ENCODE measurements at regions not wholly inside any gene's neighbourhood (a gene's known extent, or its start where the extent isn't known, plus 50 kb on each side); places are given as distances from the start of the nearest gene placed in this dataset.

DNA sequence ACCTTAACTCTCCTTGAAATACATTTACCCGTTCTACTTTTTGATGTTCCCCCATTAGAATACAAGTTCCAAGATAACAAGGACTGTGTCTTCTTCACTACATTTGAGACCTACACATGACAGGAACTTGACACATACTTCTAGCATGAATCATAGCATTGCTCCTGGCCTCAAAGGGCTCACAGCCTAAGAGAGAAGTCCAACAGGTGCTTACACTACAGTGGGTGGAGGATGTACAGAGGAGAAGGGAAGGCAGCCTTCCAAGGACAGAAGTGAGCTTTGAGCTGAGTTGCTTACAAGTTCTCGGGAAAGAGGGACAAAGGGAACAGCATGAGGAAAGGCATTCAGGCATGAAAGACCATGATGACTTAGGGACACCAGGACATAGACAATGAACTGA lies 56.9 kb upstream of the MSX2 start:
- no peak for DNase-seq

DNA sequence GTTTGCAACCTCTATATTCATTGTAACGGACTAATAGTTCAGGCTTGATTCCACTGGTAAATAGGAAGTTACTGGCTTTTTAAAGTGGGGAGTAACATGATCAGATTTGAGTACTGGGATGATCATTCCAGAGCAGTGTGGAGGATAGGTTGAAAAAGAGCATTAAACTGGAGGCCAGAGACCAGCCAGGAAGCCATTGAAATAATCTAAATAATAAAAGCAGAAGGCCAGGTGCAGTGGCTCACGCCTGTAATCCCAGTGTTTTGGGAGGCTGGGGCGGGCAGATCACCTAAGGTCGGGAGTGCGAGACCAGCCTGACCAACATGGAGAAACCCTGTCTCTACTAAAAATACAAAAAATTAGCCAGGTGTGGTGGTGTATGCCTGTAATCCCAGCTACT lies 56.0 kb upstream of the MSX2 start:
- DNase-seq, result no peak
